ENCODE measurements at regions not wholly inside any gene's neighbourhood (a gene's known extent, or its start where the extent isn't known, plus 50 kb on each side); places are given as distances from the start of the nearest gene placed in this dataset.
"Not testable (repeated sequence)": the region's sequence is repeated elsewhere in the genome, so short reads cannot be mapped to it uniquely, and the experiment has no call there.

DNA sequence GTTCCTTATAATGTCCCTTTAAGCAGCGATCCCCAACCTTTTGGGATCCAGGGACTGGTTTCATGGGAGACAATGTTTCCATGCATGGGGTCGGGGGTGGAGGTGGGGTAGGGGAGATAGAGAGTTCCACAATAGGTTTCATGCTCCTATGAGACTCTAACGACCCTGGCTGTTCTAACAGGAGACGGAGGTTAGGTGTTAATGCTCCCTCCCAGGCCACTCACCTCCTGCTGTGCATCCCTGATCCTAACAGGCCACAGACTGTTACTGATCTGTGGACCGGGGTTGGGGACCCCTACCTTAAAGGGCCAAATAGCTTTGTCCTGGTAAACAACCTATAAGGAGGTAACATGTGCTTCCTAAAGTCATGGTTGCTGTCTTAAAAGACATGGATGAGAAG lies 602.5 kb upstream of the RGMB start:
- TF ChIP-seq POLR2A (IDR thresholded peaks at IDR 0.05; ENCODE audit: low read depth, low read length) = no peak
- no peak for TF ChIP-seq POLR2AphosphoS5 (IDR thresholded peaks at IDR 0.05; ENCODE audit: low read depth, low read length)
- no peak for TF ChIP-seq TAF1 (IDR thresholded peaks at IDR 0.05; ENCODE audit: borderline replicate concordance, low read depth, low read length)
- no peak for DNase-seq (ENCODE audit: insufficient read length)
- FAIRE-seq = no peak

DNA sequence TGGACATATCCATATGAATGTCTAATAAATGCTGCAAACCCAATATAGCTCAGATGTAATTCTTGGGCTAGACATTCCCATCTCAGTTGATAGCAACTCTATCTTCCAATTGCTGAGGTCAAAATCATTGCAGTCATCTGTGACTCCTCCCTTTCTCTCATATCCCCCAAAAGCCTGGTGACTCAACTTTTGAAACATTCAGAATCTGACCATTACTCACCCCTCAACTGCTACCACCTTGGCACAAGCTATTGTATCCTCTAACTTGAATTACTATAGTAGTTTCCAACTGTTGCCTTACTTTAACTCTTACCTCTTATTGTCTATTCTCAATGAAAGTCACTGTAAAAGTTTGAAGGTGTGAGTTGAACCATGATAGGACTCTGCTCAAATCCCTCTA lies 600.1 kb upstream of the RGMB start:
- TF ChIP-seq POLR2AphosphoS5 (IDR thresholded peaks at IDR 0.05; ENCODE audit: low read depth, low read length) (no peak), TAF1 (IDR thresholded peaks at IDR 0.05; ENCODE audit: borderline replicate concordance, low read depth, low read length) (no peak), POLR2A (IDR thresholded peaks at IDR 0.05; ENCODE audit: low read depth, low read length) (no peak)
- DNase-seq (ENCODE audit: insufficient read length) (no peak), FAIRE-seq (no peak)

DNA sequence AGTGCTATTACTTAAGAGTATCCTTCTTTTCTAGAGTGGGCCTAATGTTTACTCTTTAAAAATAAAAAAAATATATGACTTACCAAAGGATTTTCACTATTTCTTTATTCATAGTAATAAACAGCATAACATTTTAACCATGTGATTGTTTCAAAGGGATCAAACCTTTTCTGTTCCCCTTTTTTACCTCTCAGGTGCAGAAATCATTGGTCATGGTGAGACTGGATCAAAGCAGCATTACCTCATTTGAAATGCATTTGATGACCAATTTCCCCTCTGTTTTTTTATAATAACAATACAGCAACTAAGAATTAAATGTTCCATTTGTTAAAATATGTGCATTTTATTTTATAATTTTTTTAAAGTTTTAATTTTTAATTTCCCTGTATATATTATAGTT lies 598.0 kb upstream of the RGMB start:
- DNase-seq (ENCODE audit: insufficient read length) (no peak), FAIRE-seq (no peak)
- TF ChIP-seq TAF1 (IDR thresholded peaks at IDR 0.05; ENCODE audit: borderline replicate concordance, low read depth, low read length) (no peak), POLR2A (IDR thresholded peaks at IDR 0.05; ENCODE audit: low read depth, low read length) (no peak), POLR2AphosphoS5 (IDR thresholded peaks at IDR 0.05; ENCODE audit: low read depth, low read length) (no peak)

DNA sequence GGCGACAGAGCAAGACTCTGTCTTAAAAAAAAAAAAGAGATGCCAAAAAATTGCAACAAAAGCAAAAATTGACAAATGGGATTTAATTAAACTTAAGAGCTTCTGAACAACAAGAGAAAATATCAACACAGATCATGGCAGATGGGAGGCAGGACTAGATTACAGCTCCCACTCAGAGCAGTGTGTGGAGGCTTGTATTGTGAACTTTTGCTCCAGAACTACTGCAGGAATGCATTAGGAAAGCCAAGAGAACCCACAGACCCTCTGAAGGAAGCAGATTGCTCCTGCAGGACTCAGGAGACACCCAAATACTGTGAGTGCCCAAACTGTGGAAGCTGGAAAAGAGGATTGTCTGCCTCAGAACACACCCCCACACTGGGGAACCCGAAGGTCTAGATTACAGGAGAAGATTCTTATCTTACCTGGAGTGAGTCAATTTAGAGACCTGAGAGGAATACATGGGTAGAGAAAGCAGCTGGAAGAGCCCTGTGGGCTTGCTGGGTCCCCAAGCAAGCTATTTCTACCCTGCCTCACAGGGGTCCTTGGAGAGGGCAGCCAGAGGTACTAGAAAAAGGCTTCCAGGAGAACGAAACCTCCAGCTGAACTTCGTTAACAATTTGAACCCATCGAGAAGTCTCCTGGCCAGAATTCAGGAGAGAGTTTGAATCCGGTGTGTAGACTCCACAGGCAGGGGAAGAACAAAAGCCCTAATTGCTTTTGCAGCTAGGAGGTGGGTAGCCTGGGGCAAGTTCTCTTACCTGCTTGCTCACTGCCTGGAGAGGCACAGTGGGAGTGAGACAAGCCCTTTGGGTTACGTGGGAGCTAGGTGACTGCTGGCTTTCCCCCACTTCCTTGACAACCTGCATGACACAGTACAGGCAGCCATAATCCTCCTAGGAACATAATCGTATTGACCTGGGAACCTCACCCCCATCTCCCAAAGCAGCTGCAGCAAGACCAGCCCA lies 593.4 kb upstream of the RGMB start:
- no peak for DNase-seq (ENCODE audit: insufficient read length)
- TF ChIP-seq POLR2A (IDR thresholded peaks at IDR 0.05; ENCODE audit: low read depth, low read length) = no peak
- TF ChIP-seq POLR2AphosphoS5 (IDR thresholded peaks at IDR 0.05; ENCODE audit: low read depth, low read length) = no peak
- no peak for TF ChIP-seq TAF1 (IDR thresholded peaks at IDR 0.05; ENCODE audit: borderline replicate concordance, low read depth, low read length)
- no peak for FAIRE-seq

DNA sequence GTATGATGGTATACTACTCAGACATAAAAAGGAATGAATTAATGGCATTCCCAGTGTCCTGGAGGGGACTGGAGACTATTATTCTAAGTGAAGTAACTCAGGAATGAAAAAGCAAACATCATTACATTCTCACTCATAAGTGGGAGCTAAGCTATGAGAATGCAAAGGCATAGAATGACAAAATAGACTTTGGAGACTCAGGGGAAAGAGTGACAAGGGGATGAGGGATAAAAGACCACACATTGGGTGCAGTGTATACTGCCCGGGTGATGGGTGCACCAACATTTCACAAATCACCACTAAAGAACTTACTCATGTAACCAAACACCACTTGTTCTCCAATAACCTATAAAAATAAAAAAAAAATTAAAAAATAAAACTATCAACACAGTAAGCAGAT lies 587.3 kb upstream of the RGMB start:
- DNase-seq (ENCODE audit: insufficient read length) (no peak), FAIRE-seq (no peak)
- TF ChIP-seq POLR2A (IDR thresholded peaks at IDR 0.05; ENCODE audit: low read depth, low read length) = no peak
- TF ChIP-seq POLR2AphosphoS5 (IDR thresholded peaks at IDR 0.05; ENCODE audit: low read depth, low read length) = no peak
- no peak for TF ChIP-seq TAF1 (IDR thresholded peaks at IDR 0.05; ENCODE audit: borderline replicate concordance, low read depth, low read length)

DNA sequence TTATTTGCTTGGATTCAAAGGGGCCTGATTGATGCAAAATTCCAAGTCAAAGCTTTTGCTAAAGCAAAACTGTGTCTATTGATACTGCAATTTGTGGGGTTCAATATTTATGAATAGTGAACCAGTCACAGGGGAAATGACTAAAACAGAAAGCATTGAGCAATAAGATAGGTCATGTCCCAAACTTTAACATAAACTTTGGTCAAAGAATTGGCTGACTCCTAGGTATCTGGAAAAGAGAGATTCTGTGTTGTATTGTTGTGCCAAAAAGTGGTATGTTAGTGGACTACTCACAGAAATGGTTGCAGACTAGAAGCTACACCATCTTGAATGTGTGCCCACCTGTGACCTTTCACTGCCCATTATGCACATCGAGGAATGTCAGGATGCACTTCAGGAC lies 585.5 kb upstream of the RGMB start:
- TF ChIP-seq POLR2A (IDR thresholded peaks at IDR 0.05; ENCODE audit: low read depth, low read length) = no peak
- DNase-seq (ENCODE audit: insufficient read length) = no peak
- no peak for FAIRE-seq

DNA sequence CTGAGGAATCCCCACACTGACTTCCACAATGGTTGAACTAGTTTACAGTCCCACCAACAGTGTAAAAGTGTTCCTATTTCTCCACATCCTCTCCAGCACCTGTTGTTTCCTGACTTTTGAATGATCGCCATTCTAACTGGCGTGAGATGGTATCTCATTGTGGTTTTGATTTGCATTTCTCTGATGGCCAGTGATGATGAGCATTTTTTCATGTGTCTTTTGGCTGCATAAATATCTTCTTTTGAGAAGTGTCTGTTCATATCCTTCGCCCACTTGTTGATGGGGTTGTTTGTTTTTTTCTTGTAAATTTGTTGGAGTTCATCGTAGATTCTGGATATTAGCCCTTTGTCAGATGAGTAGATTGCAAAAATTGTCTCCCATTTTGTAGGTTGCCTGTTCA lies 583.1 kb upstream of the RGMB start:
- not testable (repeated sequence) for FAIRE-seq; DNase-seq (ENCODE audit: insufficient read length)

DNA sequence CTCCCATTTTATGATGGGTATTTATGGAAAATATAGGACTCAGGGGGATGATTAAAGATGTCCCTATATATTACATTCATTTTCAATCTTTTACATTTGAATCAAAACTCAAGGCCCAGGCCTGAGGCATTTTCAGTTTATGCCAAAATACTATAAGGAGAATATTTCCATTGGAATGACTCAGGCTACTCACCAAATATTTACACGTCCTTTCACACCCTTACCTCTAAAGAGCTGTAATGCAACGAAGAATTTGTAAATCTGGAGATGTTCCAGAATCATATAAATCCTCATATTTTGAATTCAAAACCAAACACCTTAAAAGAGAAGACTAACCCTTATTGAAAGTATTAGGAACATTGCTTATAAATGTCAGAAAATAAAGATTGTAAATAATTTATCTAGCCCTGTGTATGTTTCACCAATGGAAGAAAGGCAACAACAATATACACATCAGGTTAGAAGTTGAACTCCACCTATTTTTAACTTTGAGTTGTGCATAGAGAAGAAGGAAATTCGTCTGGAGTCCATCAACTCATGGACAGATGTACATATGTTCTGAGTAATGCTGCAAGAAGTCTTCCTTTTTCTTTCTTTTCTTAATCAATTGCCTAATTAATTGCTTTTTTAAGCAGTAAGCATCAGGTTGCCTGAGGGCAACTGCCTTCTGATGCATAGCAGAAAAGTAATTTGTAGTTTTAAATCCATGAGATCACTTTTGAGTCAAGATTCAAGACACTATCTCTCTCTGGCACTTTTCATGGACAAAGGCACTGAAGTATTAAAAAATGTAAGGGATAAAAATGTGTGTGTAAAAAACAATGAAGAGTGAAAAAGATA lies 579.3 kb upstream of the RGMB start:
- DNase-seq (ENCODE audit: insufficient read length) (no peak), FAIRE-seq (no peak)
- TF ChIP-seq POLR2AphosphoS5 (IDR thresholded peaks at IDR 0.05; ENCODE audit: low read depth, low read length) (no peak), POLR2A (IDR thresholded peaks at IDR 0.05; ENCODE audit: low read depth, low read length) (no peak), TAF1 (IDR thresholded peaks at IDR 0.05; ENCODE audit: borderline replicate concordance, low read depth, low read length) (no peak)

DNA sequence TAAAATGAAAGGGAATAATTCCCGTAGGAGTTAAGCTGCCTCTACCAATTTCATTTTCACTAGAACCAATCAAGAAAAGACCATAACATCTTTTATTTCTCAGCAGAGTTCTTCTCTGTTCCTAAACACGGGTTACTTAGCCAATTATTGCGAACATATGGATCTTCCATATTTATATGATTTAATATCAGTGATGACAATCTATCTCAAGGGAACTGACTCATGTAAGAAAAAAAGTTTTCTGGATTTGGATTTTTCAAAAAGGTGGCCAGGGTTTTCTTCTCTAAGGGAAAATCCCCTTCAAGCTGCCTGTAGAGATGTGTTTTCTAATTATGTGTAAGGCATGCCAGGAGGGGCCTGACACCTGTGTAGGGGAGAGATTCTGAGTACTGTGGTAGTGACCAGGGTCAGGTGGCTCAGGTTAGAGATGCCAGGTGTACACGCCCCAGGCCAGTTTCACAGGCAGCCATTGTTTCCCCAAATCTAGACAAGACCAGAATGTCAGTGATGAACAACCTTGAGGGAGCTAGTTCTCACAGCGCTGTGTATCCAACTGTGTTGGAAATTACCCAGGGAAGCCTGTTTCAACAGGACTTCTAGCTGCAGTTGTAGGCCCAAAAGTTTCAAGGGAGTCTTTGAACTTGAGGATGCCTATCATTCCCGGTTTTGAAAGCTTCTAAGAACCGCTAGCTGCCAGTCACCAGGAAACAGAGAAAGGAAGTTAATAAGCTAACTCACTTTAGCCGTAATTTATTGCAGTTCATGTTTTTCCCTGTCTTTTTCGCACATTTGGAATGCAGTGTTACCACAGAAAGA lies 572.5 kb upstream of the RGMB start:
- no peak for FAIRE-seq
- no peak for TF ChIP-seq TAF1 (IDR thresholded peaks at IDR 0.05; ENCODE audit: borderline replicate concordance, low read depth, low read length)
- no peak for DNase-seq (ENCODE audit: insufficient read length)

DNA sequence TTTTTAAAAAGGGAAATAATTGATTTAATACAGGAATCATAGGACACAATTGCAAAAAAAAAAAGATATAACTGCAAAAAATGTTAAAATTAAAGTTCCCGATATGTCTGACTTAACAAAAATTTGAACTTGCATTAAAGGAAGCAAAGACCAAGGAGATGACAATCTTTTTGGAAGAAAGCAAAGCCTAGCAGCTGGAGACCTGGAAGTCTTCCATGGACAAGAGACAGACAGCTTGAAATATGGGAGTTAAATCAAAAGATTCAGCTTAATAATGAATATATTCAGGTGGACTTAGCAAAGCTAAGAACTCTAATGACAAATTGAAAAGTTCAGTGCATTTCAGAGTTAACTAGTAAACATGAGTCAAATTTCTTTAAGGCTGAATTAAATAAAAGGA lies 568.7 kb upstream of the RGMB start:
- TF ChIP-seq POLR2AphosphoS5 (IDR thresholded peaks at IDR 0.05; ENCODE audit: low read depth, low read length) (no peak), TAF1 (IDR thresholded peaks at IDR 0.05; ENCODE audit: borderline replicate concordance, low read depth, low read length) (no peak), POLR2A (IDR thresholded peaks at IDR 0.05; ENCODE audit: low read depth, low read length) (no peak)
- DNase-seq (ENCODE audit: insufficient read length) = no peak
- no peak for FAIRE-seq

DNA sequence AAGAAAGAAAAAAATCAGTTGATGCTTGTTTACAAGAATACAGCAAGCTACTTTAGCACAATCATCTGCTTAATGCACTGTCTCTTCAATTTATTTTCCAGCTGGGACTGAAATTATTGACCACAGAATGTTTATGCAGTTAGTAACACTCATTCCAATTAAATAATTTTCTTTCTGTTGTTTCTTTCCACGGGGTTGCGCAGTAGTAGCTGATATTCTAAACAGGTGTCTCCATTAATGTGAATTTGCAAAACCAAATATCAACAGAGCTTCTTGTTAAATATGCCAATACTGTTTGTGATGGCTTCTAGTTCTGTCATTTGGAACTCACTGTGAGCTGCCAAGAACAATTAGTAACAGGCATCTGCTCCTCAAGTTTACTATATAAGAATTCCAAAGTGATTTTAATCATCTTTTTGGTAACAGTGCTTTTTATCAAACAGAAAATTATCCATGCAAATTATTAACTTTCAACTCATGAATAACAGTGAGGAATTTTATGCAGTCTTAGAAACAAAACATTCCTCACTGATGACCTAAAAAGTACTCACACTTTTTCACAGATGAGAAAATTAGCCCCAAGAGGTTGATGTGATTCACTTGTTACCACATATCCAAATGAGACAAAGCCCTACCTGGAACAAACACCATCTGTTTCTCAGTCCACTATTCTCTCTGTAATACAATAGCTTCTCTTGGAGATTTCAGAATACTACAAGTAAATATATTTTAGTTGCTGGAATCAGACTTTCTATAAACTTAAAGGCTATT lies 567.6 kb upstream of the RGMB start:
- FAIRE-seq (no peak), DNase-seq (ENCODE audit: insufficient read length) (no peak)
- TF ChIP-seq TAF1 (IDR thresholded peaks at IDR 0.05; ENCODE audit: borderline replicate concordance, low read depth, low read length) (no peak), POLR2AphosphoS5 (IDR thresholded peaks at IDR 0.05; ENCODE audit: low read depth, low read length) (no peak), POLR2A (IDR thresholded peaks at IDR 0.05; ENCODE audit: low read depth, low read length) (no peak)

Data from GM12892 (cell line).